ENCODE measurements at regions not wholly inside any gene's neighbourhood (a gene's known extent, or its start where the extent isn't known, plus 50 kb on each side); places are given as distances from the start of the nearest gene placed in this dataset.

DNA sequence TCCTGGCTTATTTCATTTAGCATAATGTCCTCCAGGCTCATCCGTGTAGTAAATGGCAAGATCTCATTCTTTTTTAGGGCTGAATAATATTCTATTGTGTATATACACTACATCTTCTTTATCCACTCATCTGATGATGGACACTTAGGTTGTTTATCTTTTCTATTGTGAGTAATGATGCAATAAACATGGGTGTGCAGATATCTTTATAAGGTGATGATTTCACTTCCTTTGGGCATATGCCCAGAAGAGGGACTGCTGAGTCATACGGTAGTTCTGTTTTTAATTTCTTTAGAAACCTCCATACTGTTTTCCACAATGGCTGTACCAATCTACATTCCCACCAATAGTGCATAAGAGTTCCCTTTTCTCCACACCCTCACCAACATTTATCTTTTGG lies 317.6 kb upstream of the CNKSR2 start:
- TF ChIP-seq CTCF (conservative IDR thresholded peaks at IDR 0.05) (no peak), EZH2 (IDR thresholded peaks at IDR 0.05; ENCODE audit: low read depth) (no peak)

All from PC-9 (cell line).